ENCODE measurements at regions not wholly inside any gene's neighbourhood (a gene's known extent, or its start where the extent isn't known, plus 50 kb on each side); places are given as distances from the start of the nearest gene placed in this dataset.

GRCh38 chr2:3116371-3116770, 261.2 kb downstream of the EIPR1 start:
- no peak for FAIRE-seq
- TF ChIP-seq, protein P1, sequence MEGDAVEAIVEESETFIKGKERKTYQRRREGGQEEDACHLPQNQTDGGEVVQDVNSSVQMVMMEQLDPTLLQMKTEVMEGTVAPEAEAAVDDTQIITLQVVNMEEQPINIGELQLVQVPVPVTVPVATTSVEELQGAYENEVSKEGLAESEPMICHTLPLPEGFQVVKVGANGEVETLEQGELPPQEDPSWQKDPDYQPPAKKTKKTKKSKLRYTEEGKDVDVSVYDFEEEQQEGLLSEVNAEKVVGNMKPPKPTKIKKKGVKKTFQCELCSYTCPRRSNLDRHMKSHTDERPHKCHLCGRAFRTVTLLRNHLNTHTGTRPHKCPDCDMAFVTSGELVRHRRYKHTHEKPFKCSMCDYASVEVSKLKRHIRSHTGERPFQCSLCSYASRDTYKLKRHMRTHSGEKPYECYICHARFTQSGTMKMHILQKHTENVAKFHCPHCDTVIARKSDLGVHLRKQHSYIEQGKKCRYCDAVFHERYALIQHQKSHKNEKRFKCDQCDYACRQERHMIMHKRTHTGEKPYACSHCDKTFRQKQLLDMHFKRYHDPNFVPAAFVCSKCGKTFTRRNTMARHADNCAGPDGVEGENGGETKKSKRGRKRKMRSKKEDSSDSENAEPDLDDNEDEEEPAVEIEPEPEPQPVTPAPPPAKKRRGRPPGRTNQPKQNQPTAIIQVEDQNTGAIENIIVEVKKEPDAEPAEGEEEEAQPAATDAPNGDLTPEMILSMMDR (IDR thresholded peaks at IDR 0.05; ENCODE audit: insufficient read depth, missing control alignments) = no peak
- no peak for DNase-seq (ENCODE audit: insufficient read length, low spot score)

GRCh38 chr2:3115301-3116042, 262.1 kb downstream of the EIPR1 start:
- FAIRE-seq (no peak), DNase-seq (ENCODE audit: insufficient read length, low spot score) (no peak)
- TF ChIP-seq, protein P1 (IDR thresholded peaks at IDR 0.05; ENCODE audit: insufficient read depth, missing control alignments) = no peak

DNA sequence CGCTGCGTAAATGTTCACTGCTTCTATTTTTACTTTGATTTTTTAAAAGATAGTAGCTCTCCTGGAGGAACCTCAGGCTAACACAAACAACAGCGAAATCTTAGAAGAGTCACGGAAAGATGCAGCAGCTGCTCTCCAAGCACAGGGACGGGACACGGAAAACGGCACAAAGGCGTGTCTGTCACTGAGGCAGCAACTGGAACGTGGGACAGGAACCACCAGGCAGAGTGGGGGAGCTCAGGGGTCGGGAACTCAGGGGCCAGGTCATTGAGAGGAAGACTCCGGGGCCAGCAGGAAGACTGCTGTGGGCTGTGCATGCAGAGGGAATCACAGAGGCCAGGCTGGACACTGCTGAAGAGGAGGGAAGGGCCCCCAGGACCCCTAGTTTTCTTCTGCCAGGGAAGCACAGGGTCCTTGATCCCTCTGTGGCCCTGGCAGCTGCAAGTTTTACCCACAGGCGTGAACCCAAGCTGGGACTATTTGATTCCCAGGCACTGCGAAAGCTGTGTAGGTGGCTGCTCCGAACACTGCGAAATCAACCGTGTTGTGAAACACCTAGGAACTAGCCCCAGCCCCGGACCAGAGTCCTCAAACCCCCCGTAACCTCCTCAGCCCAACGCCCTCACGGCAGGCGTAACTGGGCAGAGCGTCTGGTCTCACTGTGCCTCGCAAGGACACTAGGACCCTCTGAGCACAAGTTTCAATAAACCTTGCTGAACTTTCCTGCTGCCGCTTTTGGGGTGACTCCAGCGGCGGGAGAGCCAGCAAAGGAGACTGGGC, 263.0 kb downstream of the EIPR1 start:
- no peak for FAIRE-seq

DNA sequence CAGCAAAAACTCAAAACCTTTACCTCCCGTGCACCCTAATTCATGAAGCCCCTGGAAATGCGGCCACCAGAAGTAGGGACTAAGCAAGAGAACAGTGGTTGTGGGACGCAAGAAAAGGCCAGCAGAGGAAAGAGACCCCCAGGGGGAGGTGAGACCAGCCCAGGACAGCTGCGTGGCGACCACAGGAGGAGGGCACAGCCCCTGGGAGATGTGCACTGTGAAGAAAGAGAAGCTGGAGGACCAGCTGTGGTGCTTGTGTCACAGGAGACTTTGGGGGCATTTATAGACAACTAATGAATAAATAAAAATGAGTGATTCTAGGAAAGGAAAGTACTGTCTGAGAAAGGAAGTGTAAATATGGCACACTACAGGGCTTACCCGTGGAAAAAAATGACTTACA, 263.8 kb downstream of the EIPR1 start:
- TF ChIP-seq, protein P1 (IDR thresholded peaks at IDR 0.05; ENCODE audit: insufficient read depth, missing control alignments) = no peak
- DNase-seq (ENCODE audit: insufficient read length, low spot score) = no peak
- no peak for FAIRE-seq

More for the DNA sequence above, 263.0 kb downstream of the EIPR1 start:
- TF ChIP-seq, protein P1 (IDR thresholded peaks at IDR 0.05; ENCODE audit: insufficient read depth, missing control alignments) = no peak
- DNase-seq (ENCODE audit: insufficient read length, low spot score) = no peak

DNA sequence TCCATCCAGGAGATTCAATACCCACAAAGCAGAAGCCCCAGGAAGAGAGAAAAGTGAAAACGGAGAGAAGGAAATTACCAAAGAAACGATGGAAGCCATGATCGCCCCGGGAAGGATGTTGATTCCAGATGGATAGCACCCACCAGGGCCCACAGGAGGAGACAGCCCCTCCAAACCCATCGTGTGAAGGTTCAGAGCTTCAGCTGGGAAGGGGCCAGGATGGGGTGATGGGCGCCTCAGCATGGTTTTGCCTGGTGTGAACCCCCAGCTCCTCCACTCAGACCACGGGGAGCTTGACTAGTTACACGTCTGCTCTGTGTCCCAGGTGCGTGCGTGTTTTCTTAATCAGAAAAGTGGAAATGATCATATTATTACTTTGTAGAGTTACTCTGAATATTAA, 264.5 kb downstream of the EIPR1 start:
- FAIRE-seq = no peak
- DNase-seq (ENCODE audit: insufficient read length, low spot score) = no peak
- TF ChIP-seq, protein P1 (IDR thresholded peaks at IDR 0.05; ENCODE audit: insufficient read depth, missing control alignments) = no peak

GRCh38 chr2:3112553-3112952, 265.1 kb downstream of the EIPR1 start:
- FAIRE-seq (no peak), DNase-seq (ENCODE audit: insufficient read length, low spot score) (no peak)
- TF ChIP-seq, protein P1 (IDR thresholded peaks at IDR 0.05; ENCODE audit: insufficient read depth, missing control alignments) = no peak

DNA sequence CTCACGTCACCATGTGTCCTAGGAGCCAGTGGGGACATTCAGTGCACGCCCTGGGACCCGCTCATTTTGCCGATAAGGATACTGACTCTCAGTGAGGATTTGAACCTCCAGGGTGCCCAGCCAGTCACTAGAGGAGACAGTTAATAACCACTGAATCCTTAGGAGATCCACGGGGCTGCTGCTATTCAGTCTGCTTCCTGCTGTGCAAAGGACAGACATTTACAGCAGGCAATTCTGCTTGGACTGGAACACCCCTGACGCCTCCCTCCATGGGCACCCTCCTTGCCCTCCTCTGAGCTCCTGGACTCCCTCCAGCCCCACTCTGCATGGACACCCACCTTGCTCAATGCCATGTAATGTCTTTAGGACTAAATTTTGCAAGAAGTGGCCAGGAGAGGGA, 265.5 kb downstream of the EIPR1 start:
- FAIRE-seq = no peak
- TF ChIP-seq, protein P1 (IDR thresholded peaks at IDR 0.05; ENCODE audit: insufficient read depth, missing control alignments) = no peak
- DNase-seq (ENCODE audit: insufficient read length, low spot score) = no peak

All from D721Med (cell line).